ENCODE measurements at regions not wholly inside any gene's neighbourhood (a gene's known extent, or its start where the extent isn't known, plus 50 kb on each side); places are given as distances from the start of the nearest gene placed in this dataset.

DNA sequence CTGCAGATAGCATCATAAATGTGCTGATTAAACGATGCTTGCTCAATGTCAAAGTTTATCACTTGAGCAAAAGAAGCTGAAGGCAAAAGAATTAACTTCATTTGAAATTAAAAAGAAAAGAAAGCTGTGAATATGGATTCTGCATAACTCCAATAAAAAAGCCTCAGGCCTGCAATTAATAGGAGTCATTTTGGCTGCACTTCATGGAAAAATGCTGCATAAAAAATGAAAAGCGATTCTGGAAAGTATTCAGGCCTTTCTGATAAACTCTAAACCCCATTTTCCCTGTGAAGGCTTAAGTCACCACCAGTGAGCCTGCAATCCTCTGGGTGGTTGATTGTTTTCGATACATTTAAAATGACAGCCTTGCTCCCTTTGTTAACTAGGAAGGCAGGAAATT, 1793.4 kb downstream of the SUCLG1 start:
- dilution Hi-C loops (cut with MboI; ENCODE audit: extremely low pct_ligation_motif_present, low sequenced_read_pairs): no loop called here
- DNase-seq (ENCODE audit: low read depth, low spot score) (no peak), FAIRE-seq (no peak)
- no peak overlapping the region for H3K4me3 ChIP-seq (ENCODE audit: control insufficient read depth in 2 of 3, extremely low read depth in 1 of 3, insufficient read depth in 2 of 3, low read depth in 1 of 3, low read length in 3 of 3)
- TF ChIP-seq, protein P1, sequence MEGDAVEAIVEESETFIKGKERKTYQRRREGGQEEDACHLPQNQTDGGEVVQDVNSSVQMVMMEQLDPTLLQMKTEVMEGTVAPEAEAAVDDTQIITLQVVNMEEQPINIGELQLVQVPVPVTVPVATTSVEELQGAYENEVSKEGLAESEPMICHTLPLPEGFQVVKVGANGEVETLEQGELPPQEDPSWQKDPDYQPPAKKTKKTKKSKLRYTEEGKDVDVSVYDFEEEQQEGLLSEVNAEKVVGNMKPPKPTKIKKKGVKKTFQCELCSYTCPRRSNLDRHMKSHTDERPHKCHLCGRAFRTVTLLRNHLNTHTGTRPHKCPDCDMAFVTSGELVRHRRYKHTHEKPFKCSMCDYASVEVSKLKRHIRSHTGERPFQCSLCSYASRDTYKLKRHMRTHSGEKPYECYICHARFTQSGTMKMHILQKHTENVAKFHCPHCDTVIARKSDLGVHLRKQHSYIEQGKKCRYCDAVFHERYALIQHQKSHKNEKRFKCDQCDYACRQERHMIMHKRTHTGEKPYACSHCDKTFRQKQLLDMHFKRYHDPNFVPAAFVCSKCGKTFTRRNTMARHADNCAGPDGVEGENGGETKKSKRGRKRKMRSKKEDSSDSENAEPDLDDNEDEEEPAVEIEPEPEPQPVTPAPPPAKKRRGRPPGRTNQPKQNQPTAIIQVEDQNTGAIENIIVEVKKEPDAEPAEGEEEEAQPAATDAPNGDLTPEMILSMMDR (optimal IDR thresholded peaks at IDR 0.05 in 1 of 3, IDR thresholded peaks at IDR 0.05 in 1 of 3, conservative IDR thresholded peaks at IDR 0.05 in 1 of 3; ENCODE audit: extremely low read depth in 1 of 3, insufficient read depth in 2 of 3, low read length in 3 of 3): no peak
- no peak for TF ChIP-seq EZH2 (IDR thresholded peaks at IDR 0.05; ENCODE audit: low read length)
- no peaks in the 10 kb centered on the region for H3K9me1 ChIP-seq (ENCODE audit: control insufficient read depth, extremely low read depth, insufficient read depth, low read length)
- H3K79me2 ChIP-seq (ENCODE audit: control insufficient read depth, insufficient read depth, low read length): no peaks in the 10 kb centered on the region
- no peaks in the 10 kb centered on the region for H3K9me3 ChIP-seq (ENCODE audit: control insufficient read depth, low read depth, low read length)
- no peak overlapping the region for H2AFZ ChIP-seq (ENCODE audit: control insufficient read depth, low read length)
- H3K4me2 ChIP-seq (ENCODE audit: control insufficient read depth, extremely low read depth, insufficient read depth, low read depth, low read length): no peak overlapping the region
- no peaks in the 10 kb centered on the region for H3K4me1 ChIP-seq (ENCODE audit: control insufficient read depth, extremely low read depth, insufficient read depth, low read length)
- no peak overlapping the region for H3K9ac ChIP-seq (ENCODE audit: control insufficient read depth, extremely low read depth, insufficient read depth, low read length)
- H4K20me1 ChIP-seq (ENCODE audit: control insufficient read depth, extremely low read depth, insufficient read depth, low read length): no peaks in the 10 kb centered on the region
- no peak overlapping the region for H3K27ac ChIP-seq (ENCODE audit: control insufficient read depth, insufficient read depth, low read length)
- H3K36me3 ChIP-seq (ENCODE audit: control insufficient read depth in 2 of 2, extremely low read depth in 1 of 2, insufficient read depth in 2 of 2, low read length in 2 of 2): no peaks in the 10 kb centered on the region
- no peaks in the 10 kb centered on the region for H3K27me3 ChIP-seq (ENCODE audit: control insufficient read depth, extremely low read depth, insufficient read depth, low read length)

DNA sequence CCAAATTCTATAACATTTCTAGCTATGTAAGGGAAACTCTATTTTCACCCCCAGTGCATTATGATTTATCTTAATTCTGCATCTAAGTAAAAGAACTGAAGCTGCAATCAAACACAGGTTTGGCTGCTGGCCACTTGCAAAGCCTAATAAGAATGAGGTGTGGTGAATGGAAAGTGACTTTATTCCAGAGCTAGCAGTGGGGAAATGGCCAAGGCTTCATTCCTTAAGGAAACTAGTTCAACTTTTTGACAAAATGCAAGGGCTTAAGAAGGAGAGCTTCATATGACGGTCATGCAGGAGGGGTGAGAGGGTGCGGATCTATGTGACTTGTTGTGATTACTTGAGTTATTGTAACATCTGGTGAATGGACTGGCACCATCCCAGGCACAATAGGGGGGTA, 1802.0 kb downstream of the SUCLG1 start:
- dilution Hi-C loops (cut with MboI; ENCODE audit: extremely low pct_ligation_motif_present, low sequenced_read_pairs): no loop called here
- H3K9ac ChIP-seq (ENCODE audit: control insufficient read depth, extremely low read depth, insufficient read depth, low read length): no peak overlapping the region
- FAIRE-seq: no peak

More for the DNA sequence above, 1802.0 kb downstream of the SUCLG1 start:
- Histone ChIP-seq H3K27me3 (ENCODE audit: control insufficient read depth, extremely low read depth, insufficient read depth, low read length) (no peaks in the 10 kb centered on the region), H3K79me2 (ENCODE audit: control insufficient read depth, insufficient read depth, low read length) (no peaks in the 10 kb centered on the region), H3K9me1 (ENCODE audit: control insufficient read depth, extremely low read depth, insufficient read depth, low read length) (no peaks in the 10 kb centered on the region), H3K27ac (ENCODE audit: control insufficient read depth, insufficient read depth, low read length) (no peak overlapping the region), H3K4me2 (ENCODE audit: control insufficient read depth, extremely low read depth, insufficient read depth, low read depth, low read length) (no peak overlapping the region), H3K4me1 (ENCODE audit: control insufficient read depth, extremely low read depth, insufficient read depth, low read length) (no peaks in the 10 kb centered on the region), H3K4me3 (ENCODE audit: control insufficient read depth in 2 of 3, extremely low read depth in 1 of 3, insufficient read depth in 2 of 3, low read depth in 1 of 3, low read length in 3 of 3) (no peak overlapping the region), H3K9me3 (ENCODE audit: control insufficient read depth, low read depth, low read length) (peaks cover 4% of the 10 kb centered on the region), H4K20me1 (ENCODE audit: control insufficient read depth, extremely low read depth, insufficient read depth, low read length) (no peaks in the 10 kb centered on the region), H2AFZ (ENCODE audit: control insufficient read depth, low read length) (no peak overlapping the region), H3K36me3 (ENCODE audit: control insufficient read depth in 2 of 2, extremely low read depth in 1 of 2, insufficient read depth in 2 of 2, low read length in 2 of 2) (no peaks in the 10 kb centered on the region)
- DNase-seq (ENCODE audit: low read depth, low spot score): no peak
- TF ChIP-seq EZH2 (IDR thresholded peaks at IDR 0.05; ENCODE audit: low read length): no peak
- TF ChIP-seq, protein P1 (optimal IDR thresholded peaks at IDR 0.05 in 1 of 3, IDR thresholded peaks at IDR 0.05 in 1 of 3, conservative IDR thresholded peaks at IDR 0.05 in 1 of 3; ENCODE audit: extremely low read depth in 1 of 3, insufficient read depth in 2 of 3, low read length in 3 of 3): no peak
